Panc1 (cell line): ENCODE measurements at regions not wholly inside any gene's neighbourhood (a gene's known extent, or its start where the extent isn't known, plus 50 kb on each side); places are given as distances from the start of the nearest gene placed in this dataset.
"Not testable (repeated sequence)": the region's sequence is repeated elsewhere in the genome, so short reads cannot be mapped to it uniquely, and the experiment has no call there.

Source experiments
- ATAC-seq: fragments of 200-7000 bp; cut with Tn5 transposase; 2 replicates; pipeline ENCODE4 v1.9.1; 2020; ENCODE audit warnings: mild to moderate bottlenecking, moderate library complexity
- BruUV-seq: library from RNA; stranded (reverse); fragments of 400-500 nt; replicated peaks from 2 replicates; lab custom pipeline; 2021; lab: Mats Ljungman, UMichigan
- CTCF ChIA-PET: fragments of 300-600 bp; sonication (Branson Sonifier 250); formaldehyde crosslinking; loops from one replicate; lab custom pipeline; 2022; ENCODE audit warnings: antibody characterized with exemption; lab: Charles Lee
- POLR2A ChIA-PET: fragments of 300-600 bp; sonication (Branson Sonifier 250); formaldehyde crosslinking; loops from one replicate; lab custom pipeline; 2022; ENCODE audit warnings: antibody characterized with exemption; lab: Charles Lee
- DNase-seq: peaks from one replicate; pipeline ENCODE4 v3.0.0-alpha.2; 2010; ENCODE audit warnings: low read depth, low spot score
- H3K27ac ChIP-seq: 2 replicates; pipeline ENCODE4 v1.5.1; 2011; ENCODE audit warnings: mild to moderate bottlenecking, low read length, inconsistent platforms
- H3K27me3 ChIP-seq: fragments of 200-500 bp; sonication (Bioruptor generic); 2 replicates; pipeline ENCODE4 v1.6.0; 2014; ENCODE audit warnings: low read length, inconsistent platforms; ENCODE audit not compliant: control insufficient read depth, insufficient read depth
- H3K36me3 ChIP-seq: fragments of 200-500 bp; sonication (Bioruptor generic); 2 replicates; pipeline ENCODE4 v1.5.1; 2014; ENCODE audit warnings: inconsistent platforms, mild to moderate bottlenecking, low read length, moderate library complexity; ENCODE audit not compliant: control insufficient read depth, insufficient read depth
- H3K4me1 ChIP-seq: 2 replicates; pipeline ENCODE4 v1.5.1; 2011; ENCODE audit warnings: inconsistent platforms, mild to moderate bottlenecking, low read length, moderate library complexity; ENCODE audit not compliant: control insufficient read depth, insufficient read depth
- H3K4me3 ChIP-seq, 2 experiments: 2 replicates each; pipeline ENCODE4 v1.5.1; 2011 to 2012; ENCODE audit warnings: low read depth in 2 of 2, low read length in 2 of 2, mild to moderate bottlenecking in 2 of 2, inconsistent platforms in 1 of 2, moderate library complexity in 1 of 2
- H3K9me3 ChIP-seq: fragments of 200-500 bp; sonication (Bioruptor generic); 2 replicates; pipeline ENCODE4 v1.5.1; 2014; ENCODE audit warnings: low read depth, mild to moderate bottlenecking, inconsistent platforms, low read length, moderate library complexity; ENCODE audit not compliant: control insufficient read depth, insufficient read depth
- POLR2AphosphoS5 ChIP-seq: IDR thresholded peaks from 2 replicates; pipeline ENCODE4 v1.6.1; 2012; ENCODE audit warnings: mild to moderate bottlenecking, low read depth, low read length, moderate library complexity
- SIN3A ChIP-seq: IDR thresholded peaks from 2 replicates; pipeline ENCODE4 v1.6.1; 2012; ENCODE audit warnings: low read depth, mild to moderate bottlenecking, low read length, moderate library complexity, borderline replicate concordance; ENCODE audit not compliant: insufficient read depth
- TCF7L2 ChIP-seq: IDR thresholded peaks from 2 replicates; pipeline ENCODE4 v1.6.1; 2011; ENCODE audit warnings: mild to moderate bottlenecking, low read depth, low read length, inconsistent platforms
- in situ Hi-C: cut with HindIII; loops from 2 replicates; pipeline ENCODE4 v1.10.0; 2016; ENCODE audit warnings: low sequenced_read_pairs, low pct_unique_long_range_greater_than_20kb
- intact Hi-C: fragments of 100-400 bp; cut with micrococcal nuclease; formaldehyde crosslinking; loops from one replicate; pipeline ENCODE4 v1.10.0; 2022; ENCODE audit not compliant: unreplicated experiment
- TF ChIP-seq, protein P1 (sequence below): fragments of 450-650 bp; IDR thresholded peaks from 2 replicates; pipeline ENCODE4 v1.5.1; 2017; ENCODE audit warnings: mild to moderate bottlenecking
- TF ChIP-seq, protein P2 (sequence below), 2 experiments: IDR thresholded peaks; 2 replicates each; pipeline ENCODE4 v1.6.1; 2011 to 2012; ENCODE audit warnings: low read depth in 2 of 2, control low read depth in 1 of 2, low read length in 1 of 2, mild to moderate bottlenecking in 1 of 2, moderate library complexity in 1 of 2; ENCODE audit not compliant: insufficient read depth in 1 of 2

DNA sequence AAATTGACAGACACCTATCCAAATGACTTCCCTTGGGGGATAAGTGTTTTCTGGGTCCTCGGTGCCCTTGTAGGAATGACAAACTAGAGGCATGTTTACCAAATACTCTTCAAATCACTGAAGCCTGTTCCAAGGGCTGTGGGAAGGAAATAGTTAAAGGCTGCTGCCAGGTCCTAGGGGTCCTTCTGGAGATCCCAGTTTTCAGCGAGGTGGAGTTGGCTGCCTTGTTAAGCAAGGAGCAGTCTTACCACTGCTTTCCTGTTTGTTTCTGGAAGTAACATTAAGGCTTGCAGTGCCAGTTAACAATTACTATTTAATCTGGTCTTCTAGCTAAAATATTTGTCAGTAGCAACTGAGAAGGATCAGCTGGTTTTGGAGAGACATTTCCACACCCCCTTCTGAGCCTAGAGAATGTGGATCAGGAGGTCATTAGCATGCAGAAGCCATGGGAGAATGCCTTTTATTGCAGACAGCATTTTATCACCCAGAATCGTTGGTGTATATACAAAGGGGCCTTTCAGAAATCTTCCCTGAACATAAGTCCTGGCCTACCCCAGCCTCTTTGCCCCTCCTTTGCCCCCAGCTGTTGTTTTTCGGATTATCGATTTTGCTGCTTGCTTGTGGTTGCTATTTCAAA is 238.8 kb downstream of the DMAC1 start:
- in situ Hi-C loops, result no loop called here
- no TSS peak for BruUV-seq
- DNase-seq (no peak), ATAC-seq (no peak)
- no peaks in the 10 kb centered on the region for H3K27me3 ChIP-seq
- no peak overlapping the region for H3K27ac ChIP-seq
- no peaks in the 10 kb centered on the region for H3K4me1 ChIP-seq
- intact Hi-C loops, result no loop called here
- ChIA-PET CTCF (no interaction called here), POLR2A (no interaction called here)
- no peaks in the 10 kb centered on the region for H3K36me3 ChIP-seq
- no peaks in the 10 kb centered on the region for H3K9me3 ChIP-seq
- H3K4me3 ChIP-seq, result no peak overlapping the region
- TF ChIP-seq POLR2AphosphoS5 (no peak), TCF7L2 (no peak), SIN3A (no peak)
- TF ChIP-seq, protein P1, sequence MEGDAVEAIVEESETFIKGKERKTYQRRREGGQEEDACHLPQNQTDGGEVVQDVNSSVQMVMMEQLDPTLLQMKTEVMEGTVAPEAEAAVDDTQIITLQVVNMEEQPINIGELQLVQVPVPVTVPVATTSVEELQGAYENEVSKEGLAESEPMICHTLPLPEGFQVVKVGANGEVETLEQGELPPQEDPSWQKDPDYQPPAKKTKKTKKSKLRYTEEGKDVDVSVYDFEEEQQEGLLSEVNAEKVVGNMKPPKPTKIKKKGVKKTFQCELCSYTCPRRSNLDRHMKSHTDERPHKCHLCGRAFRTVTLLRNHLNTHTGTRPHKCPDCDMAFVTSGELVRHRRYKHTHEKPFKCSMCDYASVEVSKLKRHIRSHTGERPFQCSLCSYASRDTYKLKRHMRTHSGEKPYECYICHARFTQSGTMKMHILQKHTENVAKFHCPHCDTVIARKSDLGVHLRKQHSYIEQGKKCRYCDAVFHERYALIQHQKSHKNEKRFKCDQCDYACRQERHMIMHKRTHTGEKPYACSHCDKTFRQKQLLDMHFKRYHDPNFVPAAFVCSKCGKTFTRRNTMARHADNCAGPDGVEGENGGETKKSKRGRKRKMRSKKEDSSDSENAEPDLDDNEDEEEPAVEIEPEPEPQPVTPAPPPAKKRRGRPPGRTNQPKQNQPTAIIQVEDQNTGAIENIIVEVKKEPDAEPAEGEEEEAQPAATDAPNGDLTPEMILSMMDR, result no peak
- TF ChIP-seq, protein P2, sequence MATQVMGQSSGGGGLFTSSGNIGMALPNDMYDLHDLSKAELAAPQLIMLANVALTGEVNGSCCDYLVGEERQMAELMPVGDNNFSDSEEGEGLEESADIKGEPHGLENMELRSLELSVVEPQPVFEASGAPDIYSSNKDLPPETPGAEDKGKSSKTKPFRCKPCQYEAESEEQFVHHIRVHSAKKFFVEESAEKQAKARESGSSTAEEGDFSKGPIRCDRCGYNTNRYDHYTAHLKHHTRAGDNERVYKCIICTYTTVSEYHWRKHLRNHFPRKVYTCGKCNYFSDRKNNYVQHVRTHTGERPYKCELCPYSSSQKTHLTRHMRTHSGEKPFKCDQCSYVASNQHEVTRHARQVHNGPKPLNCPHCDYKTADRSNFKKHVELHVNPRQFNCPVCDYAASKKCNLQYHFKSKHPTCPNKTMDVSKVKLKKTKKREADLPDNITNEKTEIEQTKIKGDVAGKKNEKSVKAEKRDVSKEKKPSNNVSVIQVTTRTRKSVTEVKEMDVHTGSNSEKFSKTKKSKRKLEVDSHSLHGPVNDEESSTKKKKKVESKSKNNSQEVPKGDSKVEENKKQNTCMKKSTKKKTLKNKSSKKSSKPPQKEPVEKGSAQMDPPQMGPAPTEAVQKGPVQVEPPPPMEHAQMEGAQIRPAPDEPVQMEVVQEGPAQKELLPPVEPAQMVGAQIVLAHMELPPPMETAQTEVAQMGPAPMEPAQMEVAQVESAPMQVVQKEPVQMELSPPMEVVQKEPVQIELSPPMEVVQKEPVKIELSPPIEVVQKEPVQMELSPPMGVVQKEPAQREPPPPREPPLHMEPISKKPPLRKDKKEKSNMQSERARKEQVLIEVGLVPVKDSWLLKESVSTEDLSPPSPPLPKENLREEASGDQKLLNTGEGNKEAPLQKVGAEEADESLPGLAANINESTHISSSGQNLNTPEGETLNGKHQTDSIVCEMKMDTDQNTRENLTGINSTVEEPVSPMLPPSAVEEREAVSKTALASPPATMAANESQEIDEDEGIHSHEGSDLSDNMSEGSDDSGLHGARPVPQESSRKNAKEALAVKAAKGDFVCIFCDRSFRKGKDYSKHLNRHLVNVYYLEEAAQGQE (IDR thresholded peaks at IDR 0.05; ENCODE audit: insufficient read depth in 1 of 2, low read depth in 2 of 2, low read length in 1 of 2), result no peak

DNA sequence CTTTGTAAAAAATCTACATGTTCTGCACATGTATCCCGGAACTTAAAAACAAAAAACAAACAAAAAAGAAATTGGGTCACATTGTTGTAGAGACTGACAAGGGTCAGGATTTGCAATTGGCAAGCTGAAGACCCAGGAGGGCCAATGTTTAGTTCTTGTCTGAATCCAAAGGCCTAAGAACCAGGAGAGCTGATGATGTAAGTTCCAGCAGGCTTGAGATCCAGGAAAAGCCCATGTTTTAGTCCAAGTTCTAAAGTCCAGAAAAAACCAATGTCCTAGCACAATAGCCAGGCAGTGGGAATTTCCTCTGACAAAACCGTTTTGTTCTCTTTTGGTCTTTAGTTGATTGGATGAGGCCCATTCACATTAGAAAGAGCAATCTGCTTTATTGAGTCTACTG is 244.9 kb downstream of the DMAC1 start:
- H3K4me1 ChIP-seq, result no peaks in the 10 kb centered on the region
- DNase-seq, result no peak
- ChIA-PET POLR2A (no interaction called here), CTCF (no interaction called here)
- in situ Hi-C loops, result no loop called here
- intact Hi-C loops, result no loop called here
- H3K27me3 ChIP-seq, result no peaks in the 10 kb centered on the region
- no peak overlapping the region for H3K4me3 ChIP-seq
- H3K9me3 ChIP-seq, result no peaks in the 10 kb centered on the region
- H3K36me3 ChIP-seq, result no peaks in the 10 kb centered on the region
- TF ChIP-seq SIN3A (no peak), TCF7L2 (no peak), POLR2AphosphoS5 (no peak)
- TF ChIP-seq, protein P2 (IDR thresholded peaks at IDR 0.05; ENCODE audit: insufficient read depth in 1 of 2, low read depth in 2 of 2, low read length in 1 of 2), result no peak
- TF ChIP-seq, protein P1, result no peak
- no peak overlapping the region for H3K27ac ChIP-seq
- ATAC-seq, result no peak
- BruUV-seq, result no TSS peak

DNA sequence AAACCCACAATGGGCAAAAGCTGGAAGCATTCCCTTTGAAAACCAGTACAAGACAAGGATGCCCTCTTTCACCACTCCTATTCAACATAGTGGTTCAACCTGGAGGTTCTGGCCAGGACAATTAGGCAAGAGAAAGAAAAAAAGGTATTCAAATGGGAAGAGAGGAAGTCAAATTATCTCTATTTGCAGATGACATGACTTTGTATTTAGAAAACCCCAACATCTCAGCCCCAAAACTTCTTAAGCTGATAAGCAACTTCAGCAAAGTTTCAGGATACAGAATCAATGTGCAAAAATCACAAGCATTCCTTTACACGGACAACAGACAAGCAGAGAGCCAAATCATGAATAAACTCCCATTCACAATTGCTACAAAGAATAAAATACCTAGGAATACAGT is 246.9 kb downstream of the DMAC1 start:
- BruUV-seq, intact Hi-C loops, ATAC-seq, POLR2A ChIA-PET, DNase-seq, H3K36me3 ChIP-seq, CTCF ChIA-PET, H3K4me1 ChIP-seq, in situ Hi-C loops, H3K4me3 ChIP-seq, H3K9me3 ChIP-seq, H3K27ac ChIP-seq, H3K27me3 ChIP-seq: not testable (repeated sequence)
